ENCODE measurements at regions not wholly inside any gene's neighbourhood (a gene's known extent, or its start where the extent isn't known, plus 50 kb on each side); places are given as distances from the start of the nearest gene placed in this dataset.

- no peaks in the 10 kb centered on the region for H3K36me3 ChIP-seq (ENCODE audit: insufficient read depth, low read length)
- TF ChIP-seq EZH2 (IDR thresholded peaks at IDR 0.05; ENCODE audit: borderline replicate concordance, low read depth, low read length, severe bottlenecking) (no peak), CTCF (IDR thresholded peaks at IDR 0.05; ENCODE audit: borderline replicate concordance, extremely low read depth, low read length, poor library complexity, severe bottlenecking) (no peak)
These were observed 193.6 kb upstream of the FANCL start for GRCh38 chr2:58434692-58435091.

GRCh38 chr2:58432491-58433170 is 191.5 kb upstream of the FANCL start:
- H3K4me2 ChIP-seq (ENCODE audit: insufficient read depth, low read length), result no peak overlapping the region
- peaks cover 8% of the 10 kb centered on the region for H3K4me1 ChIP-seq (ENCODE audit: insufficient read depth, low read length)
- no peak overlapping the region for H3K27ac ChIP-seq (ENCODE audit: low read length)
- H4K20me1 ChIP-seq (ENCODE audit: insufficient read depth, low read length), result no peaks in the 10 kb centered on the region
- no peak for ATAC-seq (ENCODE audit: insufficient read depth, low read depth)
- H3K4me3 ChIP-seq (ENCODE audit: low read depth in 1 of 2, low read length in 2 of 2), result no peak overlapping the region
- no peak for TF ChIP-seq CTCF (IDR thresholded peaks at IDR 0.05; ENCODE audit: borderline replicate concordance, extremely low read depth, low read length, poor library complexity, severe bottlenecking)
- no peak for TF ChIP-seq EZH2 (IDR thresholded peaks at IDR 0.05; ENCODE audit: borderline replicate concordance, low read depth, low read length, severe bottlenecking)
- H2AFZ ChIP-seq (ENCODE audit: low read depth, low read length), result no peak overlapping the region
- DNase-seq, result no peak
- no peaks in the 10 kb centered on the region for H3K79me2 ChIP-seq (ENCODE audit: insufficient read depth, low read length)
- H3K36me3 ChIP-seq (ENCODE audit: insufficient read depth, low read length), result no peaks in the 10 kb centered on the region
- H3K9me3 ChIP-seq (ENCODE audit: insufficient read depth, low read length, severe bottlenecking), result no peaks in the 10 kb centered on the region
- H3K9ac ChIP-seq (ENCODE audit: low read depth, low read length), result no peak overlapping the region
- H3K27me3 ChIP-seq (ENCODE audit: insufficient read depth, low read length, poor library complexity), result peaks cover 17% of the 10 kb centered on the region

More at GRCh38 chr2:58434692-58435091, 193.6 kb upstream of the FANCL start:
- ATAC-seq (ENCODE audit: insufficient read depth, low read depth) (no peak), DNase-seq (no peak)
- peaks cover 4% of the 10 kb centered on the region for H3K27me3 ChIP-seq (ENCODE audit: insufficient read depth, low read length, poor library complexity)
- no peak overlapping the region for H3K9ac ChIP-seq (ENCODE audit: low read depth, low read length)
- no peaks in the 10 kb centered on the region for H3K4me1 ChIP-seq (ENCODE audit: insufficient read depth, low read length)
- no peak overlapping the region for H3K4me2 ChIP-seq (ENCODE audit: insufficient read depth, low read length)
- no peaks in the 10 kb centered on the region for H4K20me1 ChIP-seq (ENCODE audit: insufficient read depth, low read length)
- H2AFZ ChIP-seq (ENCODE audit: low read depth, low read length), result no peak overlapping the region
- H3K79me2 ChIP-seq (ENCODE audit: insufficient read depth, low read length), result no peaks in the 10 kb centered on the region
- no peaks in the 10 kb centered on the region for H3K9me3 ChIP-seq (ENCODE audit: insufficient read depth, low read length, severe bottlenecking)
- H3K27ac ChIP-seq (ENCODE audit: low read length), result no peak overlapping the region
- no peak overlapping the region for H3K4me3 ChIP-seq (ENCODE audit: low read depth in 1 of 2, low read length in 2 of 2)

- Histone ChIP-seq H3K9me3 (ENCODE audit: insufficient read depth, low read length, severe bottlenecking) (no peaks in the 10 kb centered on the region), H4K20me1 (ENCODE audit: insufficient read depth, low read length) (no peaks in the 10 kb centered on the region), H3K36me3 (ENCODE audit: insufficient read depth, low read length) (no peaks in the 10 kb centered on the region), H3K4me1 (ENCODE audit: insufficient read depth, low read length) (peaks cover 12% of the 10 kb centered on the region), H3K4me3 (ENCODE audit: low read depth in 1 of 2, low read length in 2 of 2) (no peak overlapping the region), H2AFZ (ENCODE audit: low read depth, low read length) (peak overlapping the region; percentile 52), H3K27ac (ENCODE audit: low read length) (no peak overlapping the region), H3K79me2 (ENCODE audit: insufficient read depth, low read length) (no peaks in the 10 kb centered on the region), H3K4me2 (ENCODE audit: insufficient read depth, low read length) (peak overlapping the region; percentile 36; the same call in 1 of the 2 replicates), H3K9ac (ENCODE audit: low read depth, low read length) (no peak overlapping the region), H3K27me3 (ENCODE audit: insufficient read depth, low read length, poor library complexity) (peaks cover 26% of the 10 kb centered on the region)
- TF ChIP-seq EZH2 (IDR thresholded peaks at IDR 0.05; ENCODE audit: borderline replicate concordance, low read depth, low read length, severe bottlenecking), result no peak
- TF ChIP-seq CTCF (IDR thresholded peaks at IDR 0.05; ENCODE audit: borderline replicate concordance, extremely low read depth, low read length, poor library complexity, severe bottlenecking), result no peak
- no peak for ATAC-seq (ENCODE audit: insufficient read depth, low read depth)
- no peak for DNase-seq
These were observed 188.1 kb upstream of the FANCL start for GRCh38 chr2:58429014-58429875.
